Spleen (tissue), 11 donors: ENCODE measurements at regions not wholly inside any gene's neighbourhood (a gene's known extent, or its start where the extent isn't known, plus 50 kb on each side); places are given as distances from the start of the nearest gene placed in this dataset.

Experiments used
- DNase-seq: peaks from one replicate; pipeline ENCODE4 v3.0.0-alpha.2; 2020
- H3K27ac ChIP-seq, 8 donors: fragments of 200-600 bp; sonication (generic) in 7 of 8; 1 replicate in 4 of 8; 2 replicates in 4 of 8; pipeline versions ENCODE4 v1.5.0 to v1.8.0; 2016 to 2021; ENCODE audit warnings: inconsistent platforms in 4 of 8, mild to moderate bottlenecking in 4 of 8, moderate library complexity in 1 of 8
- H3K27me3 ChIP-seq, 7 donors: fragments of 200-600 bp; sonication (generic) in 6 of 7; replicated peaks in 1 of 7; 1 replicate in 4 of 7; 2 replicates in 3 of 7; pipeline versions ENCODE4 v1.5.0 to v1.8.0; 2016 to 2021; ENCODE audit warnings: inconsistent platforms in 3 of 7, mild to moderate bottlenecking in 1 of 7
- H3K36me3 ChIP-seq, 6 donors: fragments of 200-600 bp; sonication (generic) in 5 of 6; 1 replicate in 4 of 6; 2 replicates in 2 of 6; pipeline versions ENCODE4 v1.5.0 to v1.8.0; 2016 to 2021; ENCODE audit warnings: inconsistent platforms in 2 of 6
- H3K4me1 ChIP-seq, 6 donors: fragments of 200-600 bp; sonication (generic) in 5 of 6; 1 replicate in 3 of 6; 2 replicates in 3 of 6; pipeline versions ENCODE4 v1.5.0 to v1.8.0; 2016 to 2021; ENCODE audit warnings: inconsistent platforms in 3 of 6
- H3K4me3 ChIP-seq, 8 donors: fragments of 200-600 bp; sonication (generic) in 7 of 8; 1 replicate in 4 of 8; 2 replicates in 4 of 8; pipeline versions ENCODE4 v1.5.0 to v1.8.0; 2016 to 2021; ENCODE audit warnings: inconsistent platforms in 4 of 8, mild to moderate bottlenecking in 4 of 8, moderate library complexity in 2 of 8
- H3K9me3 ChIP-seq, 8 donors: fragments of 200-600 bp; sonication (generic) in 7 of 8; 1 replicate in 4 of 8; 2 replicates in 4 of 8; pipeline versions ENCODE4 v1.5.0 to v1.8.0; 2016 to 2021; ENCODE audit warnings: inconsistent platforms in 4 of 8
- CTCF ChIP-seq, 11 experiments: fragments of 200-600 bp in 7 of 11; fragments of 450-650 bp in 4 of 11; sonication (generic) in 4 of 11; IDR thresholded peaks in 8 of 11; conservative IDR thresholded peaks in 3 of 11; 1 replicate in 7 of 11; 2 replicates in 4 of 11; pipeline versions ENCODE4 v1.4.0 to v1.8.0; 2016 to 2021; ENCODE audit warnings: antibody characterized with exemption in 11 of 11, inconsistent platforms in 4 of 11, mild to moderate bottlenecking in 1 of 11
- POLR2A ChIP-seq, 3 donors: fragments of 450-650 bp; IDR thresholded peaks; one replicate each; pipeline ENCODE4 v1.5.1; 2017; ENCODE audit warnings: antibody characterized with exemption in 3 of 3, mild to moderate bottlenecking in 1 of 3
- POLR2AphosphoS5 ChIP-seq, 3 donors: sonication (generic); formaldehyde crosslinking; IDR thresholded peaks; one replicate each; pipeline ENCODE4 v1.5.1; 2017; ENCODE audit warnings: antibody characterized with exemption in 3 of 3
- WGBS, 5 donors: extraction: QIAGEN DNeasy Blood & Tissue Kit in 3 of 5; methylation state at CpG; one replicate each; pipeline versions ENCODE4 v1.1.5 to v1.1.7; 2013 to 2018; 5-methylcytosine and 5-hydroxymethylcytosine counted together
- intact Hi-C: fragments of 100-400 bp; cut with DNase I; formaldehyde crosslinking; loops from one replicate; pipeline ENCODE4 v1.15.0; 2023; ENCODE audit warnings: low total_unique reads
- donor health status: healthy with polysubstance abuse.
- donor health status: DM: no; HTN: no; CAD: no; lungs with moderate emphysema.
- donor health status: DM: no; HTN: no; CAD: no.
- donor health status: Bipolar disorder and iron deficiency.
- donor health status: healthy.
- donor health status: DM: no; HTN: no; CAD: no.
- donor health status: DM: yes; HTN: yes; CAD: no.

DNA sequence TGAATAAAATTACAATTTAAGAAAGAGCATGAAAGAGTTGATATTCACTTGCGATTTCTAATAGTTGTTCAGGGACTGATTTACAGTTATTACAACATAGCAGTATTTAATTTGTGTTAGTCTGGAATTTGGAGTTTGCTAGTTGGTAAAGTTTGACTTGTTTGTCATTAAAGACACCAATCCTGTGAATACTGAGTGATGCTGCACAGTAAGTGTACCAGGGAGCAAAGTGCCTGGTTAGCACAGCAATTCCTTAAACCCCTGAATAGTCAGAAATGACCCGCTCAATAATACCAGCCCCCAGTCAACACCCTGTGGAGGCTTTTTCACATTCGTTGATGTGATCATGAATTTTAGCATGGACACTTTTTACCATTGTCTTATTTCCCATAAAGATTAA lies 122.2 kb upstream of the GC start:
- WGBS, 5 donors, result 83 to 93% (median 90%) methylated on average over 3 of the region's 3 CpGs
- intact Hi-C loops, result no loop called here
- H3K36me3 ChIP-seq, result no peaks in the 10 kb centered on the region
- H3K27me3 ChIP-seq, result no peaks in the 10 kb centered on the region
- peaks cover 0 to 33% (median 14%) of the 10 kb centered on the region in 8 donors for H3K9me3 ChIP-seq
- TF ChIP-seq CTCF (IDR thresholded peaks at IDR 0.05 in 8 of 11, conservative IDR thresholded peaks at IDR 0.05 in 3 of 11) (no peak), POLR2A (IDR thresholded peaks at IDR 0.05) (no peak), POLR2AphosphoS5 (IDR thresholded peaks at IDR 0.05) (no peak)
- no peaks in the 10 kb centered on the region for H3K4me1 ChIP-seq
- no peak for DNase-seq
- no peak overlapping the region for H3K27ac ChIP-seq
- no peak overlapping the region for H3K4me3 ChIP-seq

DNA sequence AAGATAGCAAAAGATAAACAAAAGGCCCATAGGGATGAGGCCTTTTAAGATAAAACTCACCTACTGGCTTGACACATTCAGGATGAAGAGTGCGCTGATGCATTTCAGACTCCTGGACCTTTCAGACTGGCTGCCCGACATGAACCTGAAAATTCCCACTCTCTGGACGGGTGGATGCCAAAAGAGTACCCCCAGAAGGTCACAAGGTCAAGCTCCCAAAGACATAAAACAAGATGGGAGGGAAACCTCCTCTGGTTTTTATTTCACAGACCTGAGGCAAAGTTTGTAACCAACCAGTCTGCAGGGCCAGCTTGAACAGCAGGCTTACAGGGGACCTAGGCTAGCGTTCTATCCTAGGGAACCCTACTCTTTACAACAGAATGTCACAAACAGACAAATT lies 123.2 kb upstream of the GC start:
- Histone ChIP-seq H3K9me3 (peaks cover 0 to 33% (median 14%) of the 10 kb centered on the region in 8 donors), H3K4me1 (no peaks in the 10 kb centered on the region), H3K36me3 (no peaks in the 10 kb centered on the region), H3K27me3 (no peaks in the 10 kb centered on the region), H3K27ac (no peak overlapping the region), H3K4me3 (no peak overlapping the region)
- intact Hi-C loops, result no loop called here
- 70 to 81% (median 79%) methylated on average over 4 of the region's 4 CpGs for WGBS, 5 donors
- TF ChIP-seq CTCF (IDR thresholded peaks at IDR 0.05 in 8 of 11, conservative IDR thresholded peaks at IDR 0.05 in 3 of 11) (no peak), POLR2A (IDR thresholded peaks at IDR 0.05) (no peak), POLR2AphosphoS5 (IDR thresholded peaks at IDR 0.05) (no peak)
- DNase-seq, result no peak

GRCh38 chr4:71907782-71908181 lies 123.9 kb upstream of the GC start:
- Histone ChIP-seq H3K9me3 (peaks cover 0 to 33% (median 14%) of the 10 kb centered on the region in 8 donors), H3K4me1 (no peaks in the 10 kb centered on the region), H3K27ac (no peak overlapping the region), H3K36me3 (no peaks in the 10 kb centered on the region), H3K4me3 (no peak overlapping the region), H3K27me3 (no peaks in the 10 kb centered on the region)
- DNase-seq, result no peak
- TF ChIP-seq POLR2A (IDR thresholded peaks at IDR 0.05), result no peak
- no peak for TF ChIP-seq POLR2AphosphoS5 (IDR thresholded peaks at IDR 0.05)
- TF ChIP-seq CTCF (IDR thresholded peaks at IDR 0.05 in 8 of 11, conservative IDR thresholded peaks at IDR 0.05 in 3 of 11), result no peak
- intact Hi-C loops, result no loop called here
- WGBS, 5 donors, result 75 to 86% (median 84%) methylated on average over 3 of the region's 3 CpGs

GRCh38 chr4:71913275-71913674 lies 118.5 kb upstream of the NPFFR2 start:
- intact Hi-C loops, result no loop called here
- H3K36me3 ChIP-seq, result no peaks in the 10 kb centered on the region
- H3K4me3 ChIP-seq, result no peak overlapping the region
- no peak for TF ChIP-seq POLR2AphosphoS5 (IDR thresholded peaks at IDR 0.05)
- no peak for TF ChIP-seq POLR2A (IDR thresholded peaks at IDR 0.05)
- no peak for TF ChIP-seq CTCF (IDR thresholded peaks at IDR 0.05 in 8 of 11, conservative IDR thresholded peaks at IDR 0.05 in 3 of 11)
- no peak overlapping the region for H3K27ac ChIP-seq
- H3K9me3 ChIP-seq, result peaks cover 0 to 15% (median 7%) of the 10 kb centered on the region in 8 donors
- WGBS, 5 donors, result 77 to 89% (median 81%) methylated on average over 2 of the region's 2 CpGs
- no peak for DNase-seq
- H3K4me1 ChIP-seq, result no peaks in the 10 kb centered on the region
- H3K27me3 ChIP-seq, result no peaks in the 10 kb centered on the region
